ENCODE measurements at regions not wholly inside any gene's neighbourhood (a gene's known extent, or its start where the extent isn't known, plus 50 kb on each side); places are given as distances from the start of the nearest gene placed in this dataset.

- Mint-ChIP-seq H3K27ac (no peak overlapping the region), H3K27me3 (no peaks in the 10 kb centered on the region), H3K9me3 (ENCODE audit: low read depth) (peaks cover 5% of the 10 kb centered on the region), H3K36me3 (ENCODE audit: insufficient read depth) (no peaks in the 10 kb centered on the region), H3K4me1 (ENCODE audit: low read depth) (peaks cover 43% of the 10 kb centered on the region), H3K4me3 (ENCODE audit: low read depth) (no peak overlapping the region)
- no peak for DNase-seq (ENCODE audit: low spot score, unreplicated experiment)
- TF ChIP-seq, protein P1, sequence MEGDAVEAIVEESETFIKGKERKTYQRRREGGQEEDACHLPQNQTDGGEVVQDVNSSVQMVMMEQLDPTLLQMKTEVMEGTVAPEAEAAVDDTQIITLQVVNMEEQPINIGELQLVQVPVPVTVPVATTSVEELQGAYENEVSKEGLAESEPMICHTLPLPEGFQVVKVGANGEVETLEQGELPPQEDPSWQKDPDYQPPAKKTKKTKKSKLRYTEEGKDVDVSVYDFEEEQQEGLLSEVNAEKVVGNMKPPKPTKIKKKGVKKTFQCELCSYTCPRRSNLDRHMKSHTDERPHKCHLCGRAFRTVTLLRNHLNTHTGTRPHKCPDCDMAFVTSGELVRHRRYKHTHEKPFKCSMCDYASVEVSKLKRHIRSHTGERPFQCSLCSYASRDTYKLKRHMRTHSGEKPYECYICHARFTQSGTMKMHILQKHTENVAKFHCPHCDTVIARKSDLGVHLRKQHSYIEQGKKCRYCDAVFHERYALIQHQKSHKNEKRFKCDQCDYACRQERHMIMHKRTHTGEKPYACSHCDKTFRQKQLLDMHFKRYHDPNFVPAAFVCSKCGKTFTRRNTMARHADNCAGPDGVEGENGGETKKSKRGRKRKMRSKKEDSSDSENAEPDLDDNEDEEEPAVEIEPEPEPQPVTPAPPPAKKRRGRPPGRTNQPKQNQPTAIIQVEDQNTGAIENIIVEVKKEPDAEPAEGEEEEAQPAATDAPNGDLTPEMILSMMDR (IDR thresholded peaks at IDR 0.05; ENCODE audit: unreplicated experiment): no peak
These were observed 201.1 kb upstream of the PREP start for GRCh38 chr6:105603788-105604586.

GRCh38 chr6:105601541-105602236 lies 198.8 kb upstream of the PREP start:
- H3K4me1 Mint-ChIP-seq (ENCODE audit: low read depth): peaks cover 23% of the 10 kb centered on the region
- DNase-seq (ENCODE audit: low spot score, unreplicated experiment): no peak
- H3K36me3 Mint-ChIP-seq (ENCODE audit: insufficient read depth): no peaks in the 10 kb centered on the region
- no peak overlapping the region for H3K4me3 Mint-ChIP-seq (ENCODE audit: low read depth)
- TF ChIP-seq, protein P1 (IDR thresholded peaks at IDR 0.05; ENCODE audit: unreplicated experiment): no peak
- peaks cover 5% of the 10 kb centered on the region for H3K9me3 Mint-ChIP-seq (ENCODE audit: low read depth)
- no peak overlapping the region for H3K27ac Mint-ChIP-seq
- H3K27me3 Mint-ChIP-seq: no peaks in the 10 kb centered on the region

GRCh38 chr6:105600336-105601260 lies 197.7 kb upstream of the PREP start:
- H3K4me1 Mint-ChIP-seq (ENCODE audit: low read depth): peaks cover 16% of the 10 kb centered on the region
- H3K4me3 Mint-ChIP-seq (ENCODE audit: low read depth): no peak overlapping the region
- peaks cover 5% of the 10 kb centered on the region for H3K9me3 Mint-ChIP-seq (ENCODE audit: low read depth)
- H3K27me3 Mint-ChIP-seq: no peaks in the 10 kb centered on the region
- H3K27ac Mint-ChIP-seq: no peak overlapping the region
- TF ChIP-seq, protein P1 (IDR thresholded peaks at IDR 0.05; ENCODE audit: unreplicated experiment): no peak
- no peak for DNase-seq (ENCODE audit: low spot score, unreplicated experiment)
- no peaks in the 10 kb centered on the region for H3K36me3 Mint-ChIP-seq (ENCODE audit: insufficient read depth)

DNA sequence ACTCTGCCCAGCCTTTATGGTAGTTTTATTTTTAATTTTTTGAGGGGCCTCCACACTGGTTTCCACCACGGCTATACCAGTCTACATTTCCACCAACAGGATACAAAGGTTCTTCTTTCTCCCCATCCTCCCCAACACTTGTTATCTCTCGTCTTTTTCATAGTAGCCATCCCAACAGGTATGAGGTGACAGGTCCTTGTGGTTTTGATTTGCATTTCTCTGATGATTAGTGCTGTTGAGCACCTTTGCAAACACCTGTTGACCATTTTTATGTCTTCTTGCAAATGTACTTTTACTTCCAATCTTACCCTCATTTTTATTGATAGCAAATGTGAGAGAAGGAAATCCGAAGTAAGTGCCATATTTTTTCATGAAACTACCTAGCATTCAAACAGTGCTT lies 195.4 kb upstream of the PREP start:
- Mint-ChIP-seq H3K4me1 (ENCODE audit: low read depth) (peaks cover 10% of the 10 kb centered on the region), H3K36me3 (ENCODE audit: insufficient read depth) (no peaks in the 10 kb centered on the region), H3K27me3 (peaks cover 6% of the 10 kb centered on the region), H3K27ac (no peak overlapping the region), H3K4me3 (ENCODE audit: low read depth) (no peak overlapping the region), H3K9me3 (ENCODE audit: low read depth) (no peaks in the 10 kb centered on the region)
- no peak for DNase-seq (ENCODE audit: low spot score, unreplicated experiment)
- TF ChIP-seq, protein P1 (IDR thresholded peaks at IDR 0.05; ENCODE audit: unreplicated experiment): no peak

DNA sequence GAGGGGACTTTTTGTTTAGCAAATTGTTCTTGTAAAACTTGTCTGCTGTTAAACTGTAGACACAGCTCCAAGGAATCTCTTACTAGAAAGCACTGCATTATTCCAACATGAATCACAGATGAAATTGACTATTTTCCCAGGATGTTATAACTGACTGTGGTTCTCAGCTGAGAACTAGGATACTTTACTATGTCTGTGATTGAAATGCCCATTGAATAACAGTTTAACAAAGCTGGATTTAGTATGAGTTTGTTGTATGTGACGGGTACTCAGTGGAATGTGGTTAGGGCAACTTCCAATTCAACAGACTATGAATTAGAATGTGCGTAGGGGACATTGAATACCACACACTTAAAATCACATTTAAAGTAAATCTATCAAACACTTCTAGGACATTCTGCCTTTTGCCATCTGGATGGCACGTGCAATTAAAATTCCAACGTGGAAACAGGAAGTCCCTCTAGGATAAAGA lies 193.4 kb upstream of the PREP start:
- TF ChIP-seq, protein P1 (IDR thresholded peaks at IDR 0.05; ENCODE audit: unreplicated experiment): no peak
- H3K4me3 Mint-ChIP-seq (ENCODE audit: low read depth): no peak overlapping the region
- H3K4me1 Mint-ChIP-seq (ENCODE audit: low read depth): peaks cover 10% of the 10 kb centered on the region
- DNase-seq (ENCODE audit: low spot score, unreplicated experiment): no peak
- H3K27ac Mint-ChIP-seq: no peak overlapping the region
- H3K9me3 Mint-ChIP-seq (ENCODE audit: low read depth): no peaks in the 10 kb centered on the region
- peaks cover 10% of the 10 kb centered on the region for H3K27me3 Mint-ChIP-seq
- H3K36me3 Mint-ChIP-seq (ENCODE audit: insufficient read depth): no peaks in the 10 kb centered on the region
